Astrocyte of the cerebellum (primary cell): ENCODE measurements at regions not wholly inside any gene's neighbourhood (a gene's known extent, or its start where the extent isn't known, plus 50 kb on each side); places are given as distances from the start of the nearest gene placed in this dataset.

ENCODE experiments used
- DNase-seq: peaks from one replicate; pipeline ENCODE4 v3.0.0-alpha.2; 2011; ENCODE audit warnings: low read depth
- H3K4me3 ChIP-seq: 2 replicates; pipeline ENCODE4 v1.5.1; 2011; ENCODE audit warnings: mild to moderate bottlenecking, low read depth, low read length, moderate library complexity
- in situ Hi-C: cut with HindIII; loops from 2 replicates; pipeline ENCODE4 v1.10.0; 2017; ENCODE audit warnings: low sequenced_read_pairs
- TF ChIP-seq, protein P1 (sequence below): IDR thresholded peaks from 2 replicates; pipeline ENCODE4 v1.5.1; 2012; ENCODE audit warnings: low read length, low read depth, moderate library complexity, mild to moderate bottlenecking; ENCODE audit errors: missing control alignments

DNA sequence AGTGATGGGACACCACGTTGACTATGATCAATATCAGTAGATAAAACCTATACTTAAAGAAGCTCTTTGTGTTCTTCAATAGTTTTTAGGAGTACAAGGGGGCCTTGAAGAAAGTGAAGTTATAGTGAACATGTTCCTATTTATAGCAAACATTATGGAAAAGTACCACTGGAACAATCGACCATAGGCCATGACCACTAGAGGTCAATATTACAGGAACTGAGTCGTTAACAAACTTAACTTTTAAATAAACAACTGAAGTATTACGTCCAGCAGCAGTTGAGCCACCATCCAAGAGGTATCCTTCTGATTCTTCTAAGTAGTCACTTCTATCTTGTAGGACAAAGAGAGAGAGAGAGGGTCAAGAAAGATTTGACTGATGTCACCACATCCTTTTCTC, 391.0 kb upstream of the SLITRK5 start:
- in situ Hi-C loops, result no loop called here
- DNase-seq, result no peak
- TF ChIP-seq, protein P1, sequence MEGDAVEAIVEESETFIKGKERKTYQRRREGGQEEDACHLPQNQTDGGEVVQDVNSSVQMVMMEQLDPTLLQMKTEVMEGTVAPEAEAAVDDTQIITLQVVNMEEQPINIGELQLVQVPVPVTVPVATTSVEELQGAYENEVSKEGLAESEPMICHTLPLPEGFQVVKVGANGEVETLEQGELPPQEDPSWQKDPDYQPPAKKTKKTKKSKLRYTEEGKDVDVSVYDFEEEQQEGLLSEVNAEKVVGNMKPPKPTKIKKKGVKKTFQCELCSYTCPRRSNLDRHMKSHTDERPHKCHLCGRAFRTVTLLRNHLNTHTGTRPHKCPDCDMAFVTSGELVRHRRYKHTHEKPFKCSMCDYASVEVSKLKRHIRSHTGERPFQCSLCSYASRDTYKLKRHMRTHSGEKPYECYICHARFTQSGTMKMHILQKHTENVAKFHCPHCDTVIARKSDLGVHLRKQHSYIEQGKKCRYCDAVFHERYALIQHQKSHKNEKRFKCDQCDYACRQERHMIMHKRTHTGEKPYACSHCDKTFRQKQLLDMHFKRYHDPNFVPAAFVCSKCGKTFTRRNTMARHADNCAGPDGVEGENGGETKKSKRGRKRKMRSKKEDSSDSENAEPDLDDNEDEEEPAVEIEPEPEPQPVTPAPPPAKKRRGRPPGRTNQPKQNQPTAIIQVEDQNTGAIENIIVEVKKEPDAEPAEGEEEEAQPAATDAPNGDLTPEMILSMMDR, result no peak
- H3K4me3 ChIP-seq, result no peak overlapping the region

DNA sequence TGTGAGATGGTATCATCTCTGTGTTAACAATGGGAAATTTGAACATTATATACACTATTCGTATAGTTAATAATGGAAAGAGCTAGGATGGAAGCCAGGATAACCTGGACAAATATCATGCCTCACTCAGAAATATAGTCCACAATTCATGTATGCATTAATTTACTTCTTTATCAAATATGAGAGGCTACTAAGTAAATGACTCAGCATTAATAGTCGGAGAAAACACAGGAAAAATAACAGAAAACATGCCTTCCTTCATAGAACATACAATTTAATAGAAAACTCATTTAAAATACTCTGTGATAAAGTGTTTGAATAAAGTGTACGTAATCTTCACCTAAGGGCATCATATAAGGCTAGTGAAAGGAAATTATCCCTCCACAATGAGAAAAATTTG, 383.4 kb upstream of the SLITRK5 start:
- TF ChIP-seq, protein P1, result no peak

GRCh38 chr13:87295636-87296035, 375.5 kb upstream of the SLITRK5 start:
- in situ Hi-C loops, result no loop called here
- H3K4me3 ChIP-seq, result no peak overlapping the region
- TF ChIP-seq, protein P1, result no peak
- peak; percentile 3 for DNase-seq

More for the DNA sequence above, 383.4 kb upstream of the SLITRK5 start:
- no peak for DNase-seq
- H3K4me3 ChIP-seq, result no peak overlapping the region
- in situ Hi-C loops, result no loop called here

DNA sequence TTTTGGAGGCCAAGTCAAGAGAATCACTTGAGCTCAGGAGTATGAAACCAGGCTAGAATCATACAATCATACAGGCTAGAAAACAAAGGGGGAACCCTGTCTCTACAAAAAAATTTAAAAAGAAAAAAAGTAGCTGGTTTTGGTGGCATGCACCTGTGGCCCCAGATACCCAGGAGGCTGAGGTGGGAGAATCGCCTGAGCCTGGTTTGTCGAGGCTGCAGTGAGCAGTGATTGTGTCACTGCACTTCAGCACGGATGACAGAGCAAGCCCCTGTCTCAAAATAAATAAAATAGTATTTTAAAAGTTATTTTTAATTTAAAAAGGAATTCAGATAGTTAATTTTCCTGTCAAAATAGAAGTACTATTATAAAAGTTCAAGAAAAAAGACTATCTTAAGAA, 369.1 kb upstream of the SLITRK5 start:
- no peak for DNase-seq
- in situ Hi-C loops, result no loop called here
- no peak overlapping the region for H3K4me3 ChIP-seq
- TF ChIP-seq, protein P1, result no peak

- DNase-seq, result no peak
- no peak overlapping the region for H3K4me3 ChIP-seq
- in situ Hi-C loops, result no loop called here
- TF ChIP-seq, protein P1, result no peak
These were observed 368.2 kb upstream of the SLITRK5 start for GRCh38 chr13:87302931-87303330.

- H3K4me3 ChIP-seq, result no peak overlapping the region
- TF ChIP-seq, protein P1, result no peak
- no peak for DNase-seq
- in situ Hi-C loops, result no loop called here
These were observed 360.0 kb upstream of the SLITRK5 start for GRCh38 chr13:87311165-87311564.

DNA sequence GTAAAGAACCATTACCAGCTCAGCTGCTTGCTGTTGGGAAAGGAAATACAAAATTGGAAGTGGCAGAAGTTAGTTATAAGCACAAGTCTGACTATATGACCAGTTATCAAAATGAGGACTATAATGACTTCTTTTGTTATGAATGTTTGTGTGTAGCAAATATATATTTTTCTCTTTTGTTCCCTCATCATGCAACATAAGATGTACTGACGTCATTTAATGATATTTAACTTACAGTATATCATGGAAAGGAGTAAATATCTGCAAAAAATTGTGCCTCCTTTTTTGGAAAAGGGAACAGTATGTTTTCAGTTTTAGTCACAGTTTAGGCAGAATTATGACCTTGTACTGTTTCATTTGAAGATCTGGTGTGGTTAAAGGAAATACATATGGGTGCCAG, 356.3 kb upstream of the SLITRK5 start:
- TF ChIP-seq, protein P1, result no peak
- in situ Hi-C loops, result no loop called here
- no peak for DNase-seq
- H3K4me3 ChIP-seq, result no peak overlapping the region
